Kidney (tissue), 13 donors: ENCODE measurements at regions not wholly inside any gene's neighbourhood (a gene's known extent, or its start where the extent isn't known, plus 50 kb on each side); places are given as distances from the start of the nearest gene placed in this dataset.

Source experiments
- DNase-seq, 5 donors: peaks; one replicate each; pipeline ENCODE4 v3.0.0-alpha.2; 2013 to 2020
- FAIRE-seq: peaks from 2 replicates; lab custom pipeline; 2012; peaks lifted over from hg19 to GRCh38; lab: Jason Lieb, UNC
- H3K27ac ChIP-seq, 2 donors: one replicate each; pipeline ENCODE4 v1.7.0; 2013; ENCODE audit warnings: low read depth in 2 of 2, low read length in 2 of 2, inconsistent platforms in 1 of 2
- H3K27me3 ChIP-seq: one replicate; pipeline ENCODE4 v1.7.1; 2013; ENCODE audit warnings: low read length, inconsistent platforms; ENCODE audit not compliant: control insufficient read depth, insufficient read depth
- H3K36me3 ChIP-seq, 3 donors: one replicate each; pipeline versions ENCODE4 v1.7.0 to v1.7.1; 2013; ENCODE audit warnings: low read length in 3 of 3, control low read depth in 1 of 3, inconsistent platforms in 1 of 3; ENCODE audit not compliant: insufficient read depth in 3 of 3, control insufficient read depth in 2 of 3
- H3K4me1 ChIP-seq, 3 donors: one replicate each; pipeline versions ENCODE4 v1.7.0 to v1.7.1; 2013; ENCODE audit warnings: low read length in 3 of 3, inconsistent platforms in 1 of 3, low read depth in 1 of 3; ENCODE audit not compliant: control insufficient read depth in 2 of 3, insufficient read depth in 2 of 3
- H3K4me3 ChIP-seq, 3 donors: one replicate each; pipeline versions ENCODE4 v1.7.0 to v1.8.1; 2013; ENCODE audit warnings: low read length in 3 of 3, control low read depth in 1 of 3, inconsistent platforms in 1 of 3
- H3K9ac ChIP-seq, 3 donors: one replicate each; pipeline versions ENCODE4 v1.7.0 to v1.7.1; 2013; ENCODE audit warnings: low read length in 3 of 3, control low read depth in 1 of 3, inconsistent platforms in 1 of 3
- H3K9me3 ChIP-seq, 3 donors: one replicate each; pipeline versions ENCODE4 v1.7.0 to v1.7.1; 2013; ENCODE audit warnings: low read length in 3 of 3, control low read depth in 1 of 3, inconsistent platforms in 1 of 3; ENCODE audit not compliant: control insufficient read depth in 2 of 3, insufficient read depth in 1 of 3
- intact Hi-C: fragments of 100-400 bp; cut with DNase I; formaldehyde crosslinking; loops from one replicate; pipeline ENCODE4 v1.11.1; 2022
- TF ChIP-seq, protein P1 (sequence below): IDR thresholded peaks from 3 replicates; pipeline ENCODE4 v1.5.1; 2012; ENCODE audit warnings: mild to moderate bottlenecking, moderate library complexity, borderline replicate concordance; ENCODE audit not compliant: insufficient read depth; ENCODE audit errors: extremely low read depth
- donor health status: control.
- donor health status: control.
- donor health status: control.
- donor health status: control.
- donor health status: control.
- donor health status: DM: yes; HTN: yes; CAD: no.
- donor health status: Normal renal cell carcinoma (clear cell type).

- H3K9ac ChIP-seq: peak overlapping the region in 1 of 3 donors; percentile 19
- intact Hi-C loops: no loop called here
- H3K27ac ChIP-seq: peak overlapping the region; percentile 32 to 44
- no peak for FAIRE-seq
- H3K4me1 ChIP-seq: peaks cover 0 to 3% (median 0%) of the 10 kb centered on the region in 3 donors
- H3K27me3 ChIP-seq: no peaks in the 10 kb centered on the region
- no peak overlapping the region for H3K4me3 ChIP-seq
- DNase-seq: no peak
- no peaks in the 10 kb centered on the region for H3K36me3 ChIP-seq
- H3K9me3 ChIP-seq: no peaks in the 10 kb centered on the region
- TF ChIP-seq, protein P1, sequence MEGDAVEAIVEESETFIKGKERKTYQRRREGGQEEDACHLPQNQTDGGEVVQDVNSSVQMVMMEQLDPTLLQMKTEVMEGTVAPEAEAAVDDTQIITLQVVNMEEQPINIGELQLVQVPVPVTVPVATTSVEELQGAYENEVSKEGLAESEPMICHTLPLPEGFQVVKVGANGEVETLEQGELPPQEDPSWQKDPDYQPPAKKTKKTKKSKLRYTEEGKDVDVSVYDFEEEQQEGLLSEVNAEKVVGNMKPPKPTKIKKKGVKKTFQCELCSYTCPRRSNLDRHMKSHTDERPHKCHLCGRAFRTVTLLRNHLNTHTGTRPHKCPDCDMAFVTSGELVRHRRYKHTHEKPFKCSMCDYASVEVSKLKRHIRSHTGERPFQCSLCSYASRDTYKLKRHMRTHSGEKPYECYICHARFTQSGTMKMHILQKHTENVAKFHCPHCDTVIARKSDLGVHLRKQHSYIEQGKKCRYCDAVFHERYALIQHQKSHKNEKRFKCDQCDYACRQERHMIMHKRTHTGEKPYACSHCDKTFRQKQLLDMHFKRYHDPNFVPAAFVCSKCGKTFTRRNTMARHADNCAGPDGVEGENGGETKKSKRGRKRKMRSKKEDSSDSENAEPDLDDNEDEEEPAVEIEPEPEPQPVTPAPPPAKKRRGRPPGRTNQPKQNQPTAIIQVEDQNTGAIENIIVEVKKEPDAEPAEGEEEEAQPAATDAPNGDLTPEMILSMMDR: no peak
These were observed 112.0 kb downstream of the SHANK2 start for GRCh38 chr11:71140206-71140919.

GRCh38 chr11:71139516-71140205 is 112.7 kb downstream of the SHANK2 start:
- TF ChIP-seq, protein P1: no peak
- intact Hi-C loops: no loop called here
- Histone ChIP-seq H3K36me3 (no peaks in the 10 kb centered on the region), H3K9ac (peak overlapping the region in 1 of 3 donors; percentile 19), H3K4me3 (no peak overlapping the region), H3K27me3 (no peaks in the 10 kb centered on the region), H3K9me3 (no peaks in the 10 kb centered on the region), H3K27ac (peak overlapping the region; percentile 32 to 44), H3K4me1 (peaks cover 0 to 3% (median 0%) of the 10 kb centered on the region in 3 donors)
- peak in 1 of 5 donors; percentile 92 for DNase-seq
- no peak for FAIRE-seq

- no peaks in the 10 kb centered on the region for H3K36me3 ChIP-seq
- FAIRE-seq (no peak), DNase-seq (no peak)
- H3K27me3 ChIP-seq: no peaks in the 10 kb centered on the region
- H3K27ac ChIP-seq: no peak overlapping the region
- TF ChIP-seq, protein P1: no peak
- H3K9ac ChIP-seq: no peak overlapping the region
- no peak overlapping the region for H3K4me3 ChIP-seq
- H3K9me3 ChIP-seq: no peaks in the 10 kb centered on the region
- intact Hi-C loops: no loop called here
- peaks cover 0 to 1% (median 0%) of the 10 kb centered on the region in 3 donors for H3K4me1 ChIP-seq
These were observed 113.5 kb downstream of the SHANK2 start for GRCh38 chr11:71138737-71139425.
